Uterus (tissue), 2 donors: ENCODE measurements at regions not wholly inside any gene's neighbourhood (a gene's known extent, or its start where the extent isn't known, plus 50 kb on each side); places are given as distances from the start of the nearest gene placed in this dataset.

ENCODE experiments used
- POLR2A ChIP-seq, 2 donors: fragments of 450-650 bp; IDR thresholded peaks; one replicate each; pipeline ENCODE4 v1.6.1; 2016; ENCODE audit warnings: antibody characterized with exemption in 2 of 2, mild to moderate bottlenecking in 1 of 2, moderate library complexity in 1 of 2
- TF ChIP-seq, protein P1 (sequence below), 4 experiments: fragments of 200-600 bp in 2 of 4; fragments of 450-650 bp in 2 of 4; sonication (generic) in 2 of 4; IDR thresholded peaks; one replicate each; pipeline ENCODE4 v1.5.1; 2016 to 2019; ENCODE audit warnings: antibody characterized with exemption in 4 of 4, mild to moderate bottlenecking in 2 of 4, moderate library complexity in 1 of 4

- TF ChIP-seq POLR2A (IDR thresholded peaks at IDR 0.05): no peak
- TF ChIP-seq, protein P1, sequence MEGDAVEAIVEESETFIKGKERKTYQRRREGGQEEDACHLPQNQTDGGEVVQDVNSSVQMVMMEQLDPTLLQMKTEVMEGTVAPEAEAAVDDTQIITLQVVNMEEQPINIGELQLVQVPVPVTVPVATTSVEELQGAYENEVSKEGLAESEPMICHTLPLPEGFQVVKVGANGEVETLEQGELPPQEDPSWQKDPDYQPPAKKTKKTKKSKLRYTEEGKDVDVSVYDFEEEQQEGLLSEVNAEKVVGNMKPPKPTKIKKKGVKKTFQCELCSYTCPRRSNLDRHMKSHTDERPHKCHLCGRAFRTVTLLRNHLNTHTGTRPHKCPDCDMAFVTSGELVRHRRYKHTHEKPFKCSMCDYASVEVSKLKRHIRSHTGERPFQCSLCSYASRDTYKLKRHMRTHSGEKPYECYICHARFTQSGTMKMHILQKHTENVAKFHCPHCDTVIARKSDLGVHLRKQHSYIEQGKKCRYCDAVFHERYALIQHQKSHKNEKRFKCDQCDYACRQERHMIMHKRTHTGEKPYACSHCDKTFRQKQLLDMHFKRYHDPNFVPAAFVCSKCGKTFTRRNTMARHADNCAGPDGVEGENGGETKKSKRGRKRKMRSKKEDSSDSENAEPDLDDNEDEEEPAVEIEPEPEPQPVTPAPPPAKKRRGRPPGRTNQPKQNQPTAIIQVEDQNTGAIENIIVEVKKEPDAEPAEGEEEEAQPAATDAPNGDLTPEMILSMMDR (IDR thresholded peaks at IDR 0.05): no peak
These were observed 94.0 kb upstream of the MCHR2 start for GRCh38 chr6:100088009-100088408.
